ENCODE measurements at regions not wholly inside any gene's neighbourhood (a gene's known extent, or its start where the extent isn't known, plus 50 kb on each side); places are given as distances from the start of the nearest gene placed in this dataset.

DNA sequence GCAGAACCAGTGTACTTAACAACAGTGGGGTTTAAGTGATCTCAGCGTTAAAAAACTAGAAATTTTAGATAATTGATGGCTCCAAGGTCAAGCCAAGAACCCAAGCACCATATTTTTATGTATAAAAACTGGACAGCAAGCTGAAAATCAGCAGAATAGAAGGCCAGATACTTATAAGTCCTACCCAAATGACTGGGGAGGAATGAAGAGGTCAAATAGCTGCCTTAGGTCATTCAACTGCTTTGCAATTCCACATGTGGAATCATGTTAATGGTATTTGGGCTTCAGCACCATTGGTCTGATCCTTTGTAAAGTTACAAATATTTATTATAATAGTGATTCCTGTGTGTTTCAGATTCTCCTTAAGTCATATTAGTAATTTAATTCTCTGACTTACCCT is 108.4 kb downstream of the FAT3 start:
- no peaks in the 10 kb centered on the region for H3K27me3 ChIP-seq (ENCODE audit: insufficient read depth)
- no peaks in the 10 kb centered on the region for H3K36me3 ChIP-seq (replicated peaks in 1 of 2; ENCODE audit: control insufficient read depth in 1 of 2, insufficient read depth in 2 of 2, low read length in 1 of 2)
- no peak overlapping the region for H3K27ac ChIP-seq (ENCODE audit: low read depth in 2 of 2, low read length in 1 of 2)
- no peak overlapping the region for H3K9ac ChIP-seq
- no peak overlapping the region for H3K4me3 ChIP-seq (ENCODE audit: low read depth in 2 of 2, low read length in 1 of 2)
- peaks cover 0 to 3% of the 10 kb centered on the region in 2 experiments; a peak in 1 of 4 replicates for H3K4me1 ChIP-seq (ENCODE audit: control insufficient read depth in 1 of 2, insufficient read depth in 2 of 2, low read depth in 1 of 2, low read length in 1 of 2)
- 76% methylated on average over 1 of the region's 1 CpG for WGBS (ENCODE audit: low lambda C conversion rate)
- H2AFZ ChIP-seq (ENCODE audit: low read depth), result no peak overlapping the region
- DNase-seq, result no peak
- no peaks in the 10 kb centered on the region for H3K9me2 ChIP-seq
- no peaks in the 10 kb centered on the region for H4K20me1 ChIP-seq (ENCODE audit: insufficient read depth)
- POLR2A ChIA-PET, result no interaction called here
- H3K4me2 ChIP-seq, result no peak overlapping the region
- H3K9me3 ChIP-seq, result no peaks in the 10 kb centered on the region
- CTCF ChIA-PET, result no interaction called here
- TF ChIP-seq NRF1 (IDR thresholded peaks at IDR 0.05; ENCODE audit: low read depth, low read length) (no peak), ZBTB33 (IDR thresholded peaks at IDR 0.05; ENCODE audit: borderline replicate concordance, low read depth) (no peak), CHD2 (IDR thresholded peaks at IDR 0.05; ENCODE audit: low read length, partially characterized antibody) (no peak), ELF1 (IDR thresholded peaks at IDR 0.05) (no peak), TCF12 (IDR thresholded peaks at IDR 0.05) (no peak), USF2 (IDR thresholded peaks at IDR 0.05; ENCODE audit: borderline replicate concordance, low read depth, low read length) (no peak), RAD21 (IDR thresholded peaks at IDR 0.05; ENCODE audit: low read length) (no peak), NFIC (IDR thresholded peaks at IDR 0.05; ENCODE audit: borderline replicate concordance) (no peak), EP300 (IDR thresholded peaks at IDR 0.05; ENCODE audit: borderline replicate concordance in 1 of 2, low read depth in 1 of 2, low read length in 1 of 2) (no peak)
- H3F3A ChIP-seq (replicated peaks; ENCODE audit: insufficient read depth), result no peaks in the 10 kb centered on the region
- no peaks in the 10 kb centered on the region for H3K79me2 ChIP-seq (ENCODE audit: insufficient read depth)

GRCh38 chr11:92340839-92341238 is 116.2 kb downstream of the FAT3 start:
- WGBS (ENCODE audit: low lambda C conversion rate), result 82% methylated on average over 5 of the region's 6 CpGs
- no peaks in the 10 kb centered on the region for H4K20me1 ChIP-seq (ENCODE audit: insufficient read depth)
- CTCF ChIA-PET, result interaction anchor here (0.6 to 1.7 kb wide), 9 partner anchors 9 to 530 kb away, joined by 3 to 5 read pairs (median 3); no protein-coding TSS in a partner anchor
- H3K27me3 ChIP-seq (ENCODE audit: insufficient read depth), result no peaks in the 10 kb centered on the region
- no peaks in the 10 kb centered on the region for H3K36me3 ChIP-seq (replicated peaks in 1 of 2; ENCODE audit: control insufficient read depth in 1 of 2, insufficient read depth in 2 of 2, low read length in 1 of 2)
- POLR2A ChIA-PET, result no interaction called here
- H3K4me3 ChIP-seq (ENCODE audit: low read depth in 2 of 2, low read length in 1 of 2), result peak overlapping the region in 1 of 2 experiments; percentile 32; a peak in 1 of 4 replicates
- no peak overlapping the region for H2AFZ ChIP-seq (ENCODE audit: low read depth)
- H3K27ac ChIP-seq (ENCODE audit: low read depth in 2 of 2, low read length in 1 of 2), result no peak overlapping the region
- H3F3A ChIP-seq (replicated peaks; ENCODE audit: insufficient read depth), result no peaks in the 10 kb centered on the region
- H3K9me3 ChIP-seq, result no peaks in the 10 kb centered on the region
- H3K9me2 ChIP-seq, result no peaks in the 10 kb centered on the region
- H3K4me1 ChIP-seq (ENCODE audit: control insufficient read depth in 1 of 2, insufficient read depth in 2 of 2, low read depth in 1 of 2, low read length in 1 of 2), result no peaks in the 10 kb centered on the region
- no peak overlapping the region for H3K4me2 ChIP-seq
- peak; percentile 12 for DNase-seq
- TF ChIP-seq EP300 (IDR thresholded peaks at IDR 0.05; ENCODE audit: borderline replicate concordance in 1 of 2, low read depth in 1 of 2, low read length in 1 of 2) (no peak), RAD21 (IDR thresholded peaks at IDR 0.05; ENCODE audit: low read length) (peak; percentile 46), SMC3 (IDR thresholded peaks at IDR 0.05; ENCODE audit: low read depth, low read length) (peak; percentile 19; the same call in 1 of the 2 replicates)
- TF ChIP-seq, protein P1, sequence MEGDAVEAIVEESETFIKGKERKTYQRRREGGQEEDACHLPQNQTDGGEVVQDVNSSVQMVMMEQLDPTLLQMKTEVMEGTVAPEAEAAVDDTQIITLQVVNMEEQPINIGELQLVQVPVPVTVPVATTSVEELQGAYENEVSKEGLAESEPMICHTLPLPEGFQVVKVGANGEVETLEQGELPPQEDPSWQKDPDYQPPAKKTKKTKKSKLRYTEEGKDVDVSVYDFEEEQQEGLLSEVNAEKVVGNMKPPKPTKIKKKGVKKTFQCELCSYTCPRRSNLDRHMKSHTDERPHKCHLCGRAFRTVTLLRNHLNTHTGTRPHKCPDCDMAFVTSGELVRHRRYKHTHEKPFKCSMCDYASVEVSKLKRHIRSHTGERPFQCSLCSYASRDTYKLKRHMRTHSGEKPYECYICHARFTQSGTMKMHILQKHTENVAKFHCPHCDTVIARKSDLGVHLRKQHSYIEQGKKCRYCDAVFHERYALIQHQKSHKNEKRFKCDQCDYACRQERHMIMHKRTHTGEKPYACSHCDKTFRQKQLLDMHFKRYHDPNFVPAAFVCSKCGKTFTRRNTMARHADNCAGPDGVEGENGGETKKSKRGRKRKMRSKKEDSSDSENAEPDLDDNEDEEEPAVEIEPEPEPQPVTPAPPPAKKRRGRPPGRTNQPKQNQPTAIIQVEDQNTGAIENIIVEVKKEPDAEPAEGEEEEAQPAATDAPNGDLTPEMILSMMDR (IDR thresholded peaks at IDR 0.05), result peak; percentile 54
- H3K9ac ChIP-seq, result no peak overlapping the region
- no peaks in the 10 kb centered on the region for H3K79me2 ChIP-seq (ENCODE audit: insufficient read depth)

Measured in SK-N-SH (cell line).